Endothelial cell (in vitro differentiated cells): ENCODE measurements at regions not wholly inside any gene's neighbourhood (a gene's known extent, or its start where the extent isn't known, plus 50 kb on each side); places are given as distances from the start of the nearest gene placed in this dataset.
"Not testable (repeated sequence)": the region's sequence is repeated elsewhere in the genome, so short reads cannot be mapped to it uniquely, and the experiment has no call there.

Source experiments
- DNase-seq: peaks from one replicate; pipeline ENCODE4 v3.0.0; 2021; ENCODE audit warnings: low spot score
- H3K27ac Mint-ChIP-seq: one replicate; pipeline ENCODE4 v1.8.0; 2021; ENCODE audit warnings: mixed read lengths, inconsistent platforms; ENCODE audit not compliant: unreplicated experiment
- H3K27me3 Mint-ChIP-seq: one replicate; pipeline ENCODE4 v1.8.0; 2021; ENCODE audit warnings: mild to moderate bottlenecking, moderate library complexity, mixed read lengths, inconsistent platforms; ENCODE audit not compliant: unreplicated experiment
- H3K36me3 Mint-ChIP-seq: one replicate; pipeline ENCODE4 v1.8.0; 2021; ENCODE audit warnings: mild to moderate bottlenecking, low read depth, mixed read lengths, inconsistent platforms; ENCODE audit not compliant: unreplicated experiment
- H3K4me1 Mint-ChIP-seq: one replicate; pipeline ENCODE4 v1.8.0; 2021; ENCODE audit warnings: mild to moderate bottlenecking, mixed read lengths, inconsistent platforms; ENCODE audit not compliant: unreplicated experiment
- H3K4me3 Mint-ChIP-seq: one replicate; pipeline ENCODE4 v1.8.0; 2021; ENCODE audit warnings: mild to moderate bottlenecking, mixed read lengths, inconsistent platforms; ENCODE audit not compliant: unreplicated experiment
- H3K9me3 Mint-ChIP-seq: one replicate; pipeline ENCODE4 v1.8.0; 2021; ENCODE audit warnings: mixed read lengths, inconsistent platforms; ENCODE audit not compliant: unreplicated experiment
- CTCF ChIP-seq: fragments of 200-600 bp; sonication (generic); IDR thresholded peaks from one replicate; pipeline ENCODE4 v1.5.0; 2021; ENCODE audit warnings: antibody characterized with exemption; ENCODE audit not compliant: unreplicated experiment

DNA sequence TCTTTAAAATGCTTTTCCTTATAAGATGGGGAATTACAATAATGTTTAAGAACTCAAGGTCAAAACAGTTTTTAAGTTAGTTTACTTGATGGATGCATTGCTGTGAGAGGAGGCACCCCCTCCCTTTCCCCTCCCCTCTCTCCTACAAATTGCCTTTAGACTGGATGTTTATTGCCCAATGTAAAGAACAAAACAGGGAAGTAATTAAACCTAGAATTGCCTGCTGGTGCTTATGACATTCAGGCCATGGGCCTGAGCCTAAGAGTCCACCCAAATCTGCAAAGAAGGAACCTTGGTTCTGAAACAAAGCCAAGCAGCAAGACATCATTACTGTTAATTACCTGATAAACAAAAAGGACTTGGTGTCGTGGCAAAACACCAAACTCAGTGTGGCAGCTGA lies 630.3 kb downstream of the ISL1 start:
- Mint-ChIP-seq H3K9me3 (no peaks in the 10 kb centered on the region), H3K4me1 (no peaks in the 10 kb centered on the region), H3K36me3 (no peaks in the 10 kb centered on the region), H3K27me3 (no peaks in the 10 kb centered on the region), H3K4me3 (no peak overlapping the region), H3K27ac (no peak overlapping the region)
- no peak for DNase-seq
- TF ChIP-seq CTCF, result no peak

- TF ChIP-seq CTCF, result no peak
- Mint-ChIP-seq H3K27me3 (no peaks in the 10 kb centered on the region), H3K36me3 (no peaks in the 10 kb centered on the region), H3K27ac (no peak overlapping the region), H3K9me3 (no peaks in the 10 kb centered on the region), H3K4me3 (no peak overlapping the region), H3K4me1 (no peaks in the 10 kb centered on the region)
- no peak for DNase-seq
These were observed 632.5 kb downstream of the ISL1 start for GRCh38 chr5:52015760-52016159.

DNA sequence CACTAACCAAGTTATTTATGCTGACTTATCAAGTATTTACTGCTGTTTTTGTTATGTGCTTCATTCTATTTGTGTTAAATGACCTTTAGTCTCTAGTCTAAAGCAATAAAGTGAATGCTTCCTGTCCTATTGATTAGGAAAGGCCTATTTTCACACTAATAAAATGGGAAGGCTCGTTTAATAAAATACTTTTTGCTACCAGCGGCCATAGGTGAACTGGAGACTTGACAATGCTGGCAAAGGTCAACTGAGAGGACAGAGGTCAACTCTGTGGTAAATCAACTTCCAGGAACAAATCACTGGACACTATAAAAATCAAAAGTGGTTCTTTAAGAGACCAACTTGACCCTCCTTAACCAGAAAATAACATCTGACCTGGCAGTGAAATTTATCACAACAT lies 634.3 kb downstream of the ISL1 start:
- no peak for TF ChIP-seq CTCF
- Mint-ChIP-seq H3K36me3 (no peaks in the 10 kb centered on the region), H3K4me1 (no peaks in the 10 kb centered on the region), H3K27me3 (no peaks in the 10 kb centered on the region), H3K4me3 (no peak overlapping the region), H3K9me3 (no peaks in the 10 kb centered on the region), H3K27ac (no peak overlapping the region)
- DNase-seq, result no peak

GRCh38 chr5:52024359-52024758 lies 641.1 kb downstream of the ISL1 start:
- no peak for TF ChIP-seq CTCF
- H3K36me3 Mint-ChIP-seq, result no peaks in the 10 kb centered on the region
- H3K4me3 Mint-ChIP-seq, result no peak overlapping the region
- peaks cover 4% of the 10 kb centered on the region for H3K4me1 Mint-ChIP-seq
- DNase-seq, result no peak
- H3K9me3 Mint-ChIP-seq, result no peaks in the 10 kb centered on the region
- no peak overlapping the region for H3K27ac Mint-ChIP-seq
- no peaks in the 10 kb centered on the region for H3K27me3 Mint-ChIP-seq

GRCh38 chr5:52029836-52030235 lies 646.6 kb downstream of the ISL1 start:
- not testable (repeated sequence) for H3K27me3 Mint-ChIP-seq, H3K36me3 Mint-ChIP-seq, H3K9me3 Mint-ChIP-seq, H3K27ac Mint-ChIP-seq, H3K4me1 Mint-ChIP-seq, H3K4me3 Mint-ChIP-seq, DNase-seq

DNA sequence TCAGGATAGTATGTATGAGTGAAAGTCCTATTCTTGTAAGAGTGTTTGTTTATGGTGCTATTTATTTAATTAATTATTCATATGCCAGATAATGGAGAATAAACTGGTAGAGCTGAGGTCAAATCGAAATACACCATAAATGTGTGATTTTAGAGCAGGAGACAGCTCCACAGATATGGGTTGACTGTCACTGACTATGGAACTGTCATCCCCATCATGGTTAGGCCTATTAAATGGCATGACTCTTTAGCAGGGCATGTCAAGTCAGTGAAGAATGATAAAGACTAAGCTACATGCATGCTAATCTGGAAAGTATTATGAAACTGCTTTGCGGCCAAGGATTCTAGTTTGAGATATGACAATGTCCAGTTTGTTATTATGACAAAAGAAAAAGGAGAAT lies 658.6 kb downstream of the ISL1 start:
- Mint-ChIP-seq H3K27me3 (no peaks in the 10 kb centered on the region), H3K4me1 (no peaks in the 10 kb centered on the region), H3K27ac (no peak overlapping the region), H3K9me3 (no peaks in the 10 kb centered on the region), H3K4me3 (no peak overlapping the region), H3K36me3 (no peaks in the 10 kb centered on the region)
- no peak for DNase-seq
- TF ChIP-seq CTCF, result no peak
